ENCODE measurements at regions not wholly inside any gene's neighbourhood (a gene's known extent, or its start where the extent isn't known, plus 50 kb on each side); places are given as distances from the start of the nearest gene placed in this dataset.

DNA sequence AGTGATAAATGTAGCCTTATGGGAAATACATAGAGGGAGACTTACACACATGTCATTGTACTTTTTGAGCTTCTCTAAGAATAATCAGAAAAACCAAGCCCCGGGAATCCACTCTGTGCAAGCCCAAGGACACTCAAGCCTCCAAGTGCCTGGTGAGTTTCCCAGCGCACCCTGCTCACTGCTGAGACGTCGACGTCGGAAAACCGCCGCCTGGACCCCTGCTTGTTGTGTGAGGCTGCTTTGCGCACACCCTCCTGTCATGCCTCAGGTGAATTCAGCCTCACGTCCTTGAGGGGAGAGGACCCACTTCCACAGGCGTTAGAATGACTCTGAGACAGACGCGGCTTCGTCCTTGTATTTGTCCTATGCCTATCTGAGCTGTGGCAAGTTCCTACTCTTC lies 368.4 kb upstream of the AKR1E2 start:
- no peak for TF ChIP-seq CTCF (IDR thresholded peaks at IDR 0.05; ENCODE audit: borderline replicate concordance)
- Histone ChIP-seq H3K4me1 (no peaks in the 10 kb centered on the region), H3K27me3 (ENCODE audit: low read depth) (no peaks in the 10 kb centered on the region), H3K4me3 (no peak overlapping the region), H3K9me3 (replicated peaks) (no peaks in the 10 kb centered on the region), H3K36me3 (no peaks in the 10 kb centered on the region), H3K27ac (replicated peaks) (no peak overlapping the region)
- DNase-seq = no peak
- intact Hi-C loops (cut with micrococcal nuclease) = no loop called here

DNA sequence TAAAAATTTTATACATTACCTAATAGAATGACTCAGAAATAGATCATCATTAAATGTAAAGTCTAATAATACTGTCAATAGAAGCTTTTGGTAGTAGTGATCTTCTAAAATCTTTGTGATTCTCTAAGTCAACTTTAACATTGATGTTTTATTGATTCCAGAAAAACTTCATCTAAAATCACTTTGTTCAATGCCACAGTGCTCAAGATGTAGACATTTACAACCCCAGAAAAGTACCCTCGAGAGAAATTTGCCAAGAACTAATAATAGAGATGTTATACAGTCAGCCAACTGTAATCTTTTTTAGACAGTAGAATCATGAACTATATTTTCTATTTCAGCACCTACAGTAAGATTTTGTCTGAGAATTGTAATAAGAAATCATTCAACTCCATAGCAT lies 369.2 kb upstream of the AKR1E2 start:
- Histone ChIP-seq H3K36me3 (no peaks in the 10 kb centered on the region), H3K9me3 (replicated peaks) (no peaks in the 10 kb centered on the region), H3K4me3 (no peak overlapping the region), H3K4me1 (peaks cover under 1% of the 10 kb centered on the region), H3K27ac (replicated peaks) (no peak overlapping the region), H3K27me3 (ENCODE audit: low read depth) (no peaks in the 10 kb centered on the region)
- intact Hi-C loops (cut with micrococcal nuclease) = no loop called here
- DNase-seq = no peak
- TF ChIP-seq CTCF (IDR thresholded peaks at IDR 0.05; ENCODE audit: borderline replicate concordance) = no peak

DNA sequence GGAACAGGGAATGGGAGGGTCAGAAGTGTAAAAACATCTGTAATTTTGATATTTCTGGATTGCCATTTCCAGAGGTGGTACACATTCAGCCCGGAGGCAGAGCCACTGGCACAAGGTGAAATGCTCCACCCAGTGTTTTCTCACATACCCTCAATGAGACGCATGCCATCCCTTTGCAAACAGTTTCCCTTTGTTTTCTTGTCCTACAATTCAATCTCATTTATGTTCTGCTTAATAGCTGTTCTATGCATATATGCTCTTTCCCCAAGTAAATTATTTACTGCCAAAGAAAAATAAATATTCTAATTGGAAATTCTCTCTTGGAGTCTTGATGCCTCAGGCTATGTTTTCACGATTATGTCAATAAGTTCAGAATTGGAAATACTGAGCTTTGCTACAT lies 369.7 kb upstream of the AKR1E2 start:
- intact Hi-C loops (cut with micrococcal nuclease) = no loop called here
- H3K36me3 ChIP-seq = no peaks in the 10 kb centered on the region
- TF ChIP-seq CTCF (IDR thresholded peaks at IDR 0.05; ENCODE audit: borderline replicate concordance) = no peak
- no peaks in the 10 kb centered on the region for H3K9me3 ChIP-seq (replicated peaks)
- H3K27ac ChIP-seq (replicated peaks) = no peak overlapping the region
- DNase-seq = no peak
- no peak overlapping the region for H3K4me3 ChIP-seq
- no peaks in the 10 kb centered on the region for H3K27me3 ChIP-seq (ENCODE audit: low read depth)
- H3K4me1 ChIP-seq = peaks cover 5% of the 10 kb centered on the region

GRCh38 chr10:4453950-4454349 lies 372.1 kb upstream of the AKR1E2 start:
- Histone ChIP-seq H3K36me3 (no peaks in the 10 kb centered on the region), H3K27ac (replicated peaks) (no peak overlapping the region), H3K4me3 (no peak overlapping the region), H3K9me3 (replicated peaks) (no peaks in the 10 kb centered on the region), H3K27me3 (ENCODE audit: low read depth) (no peaks in the 10 kb centered on the region), H3K4me1 (peaks cover 10% of the 10 kb centered on the region)
- TF ChIP-seq CTCF (IDR thresholded peaks at IDR 0.05; ENCODE audit: borderline replicate concordance) = no peak
- intact Hi-C loops (cut with micrococcal nuclease) = no loop called here
- no peak for DNase-seq

DNA sequence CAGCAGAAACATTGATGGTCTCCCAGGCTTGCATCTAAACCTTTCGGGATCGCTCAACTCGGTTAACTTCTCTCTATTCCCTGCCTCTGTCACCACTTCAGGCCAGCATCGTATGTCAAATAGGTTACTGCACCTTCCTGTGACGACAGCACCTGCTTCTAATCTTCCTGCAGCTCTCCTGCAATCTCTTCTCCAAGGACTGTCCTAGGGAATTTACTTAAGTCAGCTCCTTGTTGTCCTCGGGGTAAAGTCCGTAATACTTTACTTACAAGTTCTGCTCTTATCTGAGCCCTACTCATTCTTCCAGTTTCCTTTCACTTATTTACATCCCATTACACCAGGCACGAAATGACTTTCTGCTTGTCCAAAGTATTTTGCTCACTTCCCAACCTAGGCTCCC lies 372.7 kb upstream of the AKR1E2 start:
- no peaks in the 10 kb centered on the region for H3K9me3 ChIP-seq (replicated peaks)
- H3K4me3 ChIP-seq = no peak overlapping the region
- H3K36me3 ChIP-seq = no peaks in the 10 kb centered on the region
- no peak overlapping the region for H3K27ac ChIP-seq (replicated peaks)
- TF ChIP-seq CTCF (IDR thresholded peaks at IDR 0.05; ENCODE audit: borderline replicate concordance) = no peak
- no peak for DNase-seq
- H3K4me1 ChIP-seq = peaks cover 10% of the 10 kb centered on the region
- H3K27me3 ChIP-seq (ENCODE audit: low read depth) = no peaks in the 10 kb centered on the region
- intact Hi-C loops (cut with micrococcal nuclease) = no loop called here

Data from left ventricle myocardium inferior (tissue), 1 donor.